Kidney glomerular epithelial cell (primary cell): ENCODE measurements at regions not wholly inside any gene's neighbourhood (a gene's known extent, or its start where the extent isn't known, plus 50 kb on each side); places are given as distances from the start of the nearest gene placed in this dataset.
"Not testable (repeated sequence)": the region's sequence is repeated elsewhere in the genome, so short reads cannot be mapped to it uniquely, and the experiment has no call there.

Experiments used
- DNase-seq: peaks from one replicate; lab custom pipeline; 2025; lab: John Stamatoyannopoulos, UW

DNA sequence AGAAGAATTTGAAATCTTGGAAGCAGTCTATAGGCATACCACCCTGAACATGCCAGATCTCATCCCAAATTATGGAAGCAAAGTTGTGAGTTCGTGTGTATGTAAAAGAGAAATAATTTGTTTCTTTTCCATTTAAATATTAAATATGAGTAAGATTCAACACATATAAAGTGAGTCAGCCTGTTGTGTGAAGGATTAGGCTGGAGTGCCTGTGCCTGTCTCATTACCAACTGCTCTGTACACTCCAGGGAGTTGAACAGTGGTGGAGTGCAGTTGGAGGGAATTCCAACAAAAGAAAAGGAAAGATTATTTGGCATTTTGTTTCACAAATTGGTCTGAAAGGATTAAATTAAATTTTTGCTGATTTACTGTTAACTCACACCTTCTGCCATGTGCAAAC is 435.6 kb downstream of the FAT4 start:
- DNase-seq = no peak

DNA sequence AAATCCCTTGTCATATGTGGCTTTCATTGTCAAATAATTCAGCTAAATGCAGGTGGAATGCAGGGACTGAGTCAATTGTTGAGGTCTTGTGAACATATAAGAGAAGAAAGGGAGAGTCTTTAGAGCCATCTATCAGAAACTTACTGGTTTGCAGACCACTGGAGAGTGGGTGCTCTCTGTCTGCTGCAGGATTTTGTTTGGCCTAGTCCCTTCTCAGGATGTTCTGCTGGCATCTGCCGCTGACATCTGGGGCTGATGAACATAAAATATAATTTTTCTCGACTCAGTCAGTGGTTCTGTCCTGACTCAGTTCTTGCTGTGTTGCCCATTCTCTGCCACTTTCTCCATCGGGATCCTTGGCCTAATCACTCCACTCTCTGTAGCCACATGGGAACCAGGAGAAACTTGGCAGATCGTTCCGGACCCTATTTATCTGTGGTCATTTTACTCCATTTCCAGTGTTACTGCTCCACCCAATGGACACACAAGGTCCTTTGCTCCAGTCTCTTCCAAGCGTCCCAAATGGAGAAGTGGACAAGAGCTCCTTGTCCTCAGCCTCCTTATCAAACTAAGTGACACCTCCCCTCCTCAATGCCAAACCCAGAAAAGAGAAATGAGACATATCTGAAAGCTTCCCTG is 436.2 kb downstream of the FAT4 start:
- no peak for DNase-seq

DNA sequence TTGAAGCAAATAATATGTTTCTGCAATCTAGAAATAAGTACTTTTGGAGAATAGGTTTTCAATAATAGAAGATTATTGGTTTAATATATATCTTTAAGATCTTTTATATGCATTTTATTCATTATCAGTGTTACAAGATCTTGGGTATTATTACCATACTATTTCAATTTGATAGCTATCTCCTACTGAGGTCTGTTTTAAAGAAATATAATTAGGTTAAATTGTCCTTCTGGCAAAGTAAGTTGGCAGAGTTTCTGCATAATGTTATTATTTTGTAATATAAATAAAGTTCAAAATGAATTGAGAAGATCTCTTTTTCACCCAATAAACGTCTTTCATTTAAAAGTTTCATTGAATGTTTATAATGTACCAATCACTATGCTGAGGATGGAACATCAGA is 443.7 kb downstream of the FAT4 start:
- no peak for DNase-seq

DNA sequence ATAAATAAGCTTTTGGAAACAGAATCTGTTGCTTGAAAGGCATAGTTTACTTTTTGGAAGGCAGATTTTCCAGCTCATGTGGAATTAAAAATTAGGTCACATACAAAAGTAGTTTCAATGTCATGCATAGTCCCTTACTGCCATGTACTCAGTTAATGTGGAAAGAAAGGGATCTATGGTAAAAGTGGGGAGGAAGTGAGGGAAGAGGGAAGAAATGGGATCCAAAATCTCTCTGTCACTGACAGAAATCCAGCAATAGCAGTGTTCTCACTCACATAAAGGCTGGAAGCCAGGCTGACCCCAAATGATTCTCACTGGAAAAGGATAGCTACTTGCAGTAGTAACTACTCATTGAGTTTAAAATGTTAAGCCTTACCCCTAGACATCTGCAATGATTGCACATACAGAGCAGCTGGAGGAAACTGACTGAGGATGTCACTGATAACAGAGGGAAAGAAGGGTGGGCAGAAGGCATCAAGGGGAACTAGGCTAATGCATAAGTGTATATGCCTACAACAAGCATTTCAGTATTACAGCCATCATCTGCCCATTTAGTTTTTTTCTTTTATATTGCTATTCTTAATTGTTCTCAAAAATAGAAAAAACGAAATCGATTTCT is 445.6 kb downstream of the FAT4 start:
- no peak for DNase-seq

DNA sequence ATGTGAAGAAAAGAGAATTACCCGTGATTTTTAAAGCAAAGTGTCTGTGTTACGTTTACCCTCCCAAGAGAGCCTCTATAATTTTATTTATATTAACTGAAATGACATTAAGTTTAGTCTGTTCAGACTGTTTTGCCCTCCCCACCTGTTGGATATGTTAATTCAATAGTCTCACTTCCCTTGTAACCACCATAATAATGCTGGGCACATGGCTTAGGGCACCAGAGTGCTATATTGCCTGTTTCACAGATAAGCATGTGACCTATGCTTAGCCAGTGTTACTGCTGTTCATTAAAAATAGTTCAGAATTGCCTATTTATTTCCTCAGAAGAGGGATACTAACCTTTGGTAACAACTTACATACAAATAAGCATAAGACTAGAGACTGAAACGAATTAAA is 446.2 kb downstream of the FAT4 start:
- no peak for DNase-seq

DNA sequence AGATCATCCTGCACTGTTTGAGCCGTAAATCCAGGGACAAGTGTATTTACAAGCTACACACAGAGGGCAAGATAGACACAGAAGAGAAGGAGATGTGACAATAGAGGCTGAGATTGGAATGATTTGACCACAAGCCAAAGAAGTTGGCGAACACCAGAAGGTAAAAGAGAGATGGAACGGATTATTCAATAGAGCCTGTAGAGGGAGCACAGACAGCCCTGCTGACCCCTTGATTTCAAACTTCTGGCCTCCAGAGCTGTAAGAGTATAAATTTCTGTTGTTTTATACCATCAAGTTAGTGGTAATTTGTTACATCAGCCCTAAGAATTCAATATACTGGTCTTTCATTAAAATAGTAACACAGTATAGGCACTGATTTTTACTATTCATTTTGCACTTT is 447.8 kb downstream of the FAT4 start:
- no peak for DNase-seq

DNA sequence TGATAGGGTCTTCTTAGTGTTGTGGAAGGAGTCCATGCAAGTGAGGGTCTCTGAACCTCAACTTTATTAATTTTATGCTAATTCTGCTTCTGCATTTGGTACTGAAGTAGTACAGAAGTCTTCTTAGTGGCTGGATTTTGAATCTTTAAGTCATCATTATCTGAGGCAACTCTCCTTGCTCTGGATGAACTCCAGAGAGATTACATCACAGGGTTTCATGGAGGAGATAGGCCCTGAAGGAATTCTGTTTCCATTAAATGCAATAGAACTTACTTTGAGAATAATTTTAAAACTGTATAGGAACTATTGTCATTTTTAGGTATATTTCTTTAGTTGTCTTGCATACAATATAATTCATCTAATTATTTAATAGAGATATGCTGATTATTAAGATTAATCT is 451.2 kb downstream of the FAT4 start:
- DNase-seq = no peak

DNA sequence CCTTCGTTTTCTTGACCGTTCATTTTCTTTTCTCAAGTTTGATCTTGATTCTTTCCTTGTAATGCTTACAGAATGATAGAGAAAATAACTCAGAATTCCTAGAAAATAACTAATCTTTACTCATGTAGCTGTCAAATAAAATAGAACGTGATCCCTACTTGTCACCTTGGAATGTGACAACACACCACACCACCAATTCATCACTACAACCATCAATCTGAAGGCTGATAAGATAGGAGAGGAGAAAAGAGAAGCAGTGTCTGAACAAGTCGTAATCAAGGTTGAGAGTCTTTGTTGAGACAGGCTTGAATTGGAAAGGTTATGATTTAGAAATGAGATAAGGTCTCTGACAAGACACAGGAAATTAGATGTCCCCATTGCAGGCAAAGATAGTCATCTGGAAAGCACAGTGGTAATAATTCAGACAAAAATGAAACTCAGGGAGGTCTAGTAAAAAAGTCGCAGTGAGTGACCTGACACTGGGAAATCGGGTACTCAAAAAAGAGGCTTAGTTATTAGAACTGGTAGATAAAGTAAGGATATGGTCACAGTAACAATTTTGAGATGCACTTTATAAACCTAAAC is 456.2 kb downstream of the FAT4 start:
- DNase-seq = no peak

DNA sequence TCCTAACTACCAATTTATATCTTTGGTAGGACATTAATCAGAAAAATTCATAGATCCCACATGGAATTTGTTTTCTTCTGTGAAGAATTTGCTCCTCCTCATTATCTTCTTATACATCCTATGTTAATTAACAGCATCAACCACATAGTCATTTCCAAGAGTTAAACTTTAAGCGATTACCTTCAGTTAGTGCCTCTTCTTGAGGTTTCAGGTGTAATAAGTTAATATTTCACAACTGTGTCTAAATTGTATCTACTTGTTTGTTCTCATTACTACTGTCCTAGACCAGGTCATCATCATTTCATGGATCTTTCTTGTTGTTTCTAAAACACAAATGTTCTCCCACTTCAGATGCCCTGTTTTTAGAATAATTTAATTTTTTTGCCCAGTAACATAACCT is 457.9 kb downstream of the FAT4 start:
- no peak for DNase-seq

DNA sequence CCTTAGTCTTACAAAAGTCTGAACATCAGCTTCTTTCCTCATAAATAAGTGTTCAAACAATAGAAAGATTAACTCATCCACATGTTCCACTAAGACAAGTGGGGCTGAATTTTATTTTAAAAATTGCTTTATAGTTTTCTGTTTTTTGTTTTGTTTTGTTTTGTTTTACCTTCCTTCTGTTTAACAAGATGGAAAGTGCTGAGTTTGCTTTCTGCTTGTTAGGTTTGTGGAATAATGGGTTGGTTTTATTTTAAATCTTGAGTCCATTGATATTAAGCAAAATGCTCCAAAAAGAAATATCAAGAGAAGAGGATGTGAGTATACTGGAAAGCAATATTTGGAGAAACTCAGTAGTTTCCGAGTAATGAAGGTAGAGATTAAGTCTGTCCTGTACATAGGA is 458.7 kb downstream of the FAT4 start:
- DNase-seq = no peak

DNA sequence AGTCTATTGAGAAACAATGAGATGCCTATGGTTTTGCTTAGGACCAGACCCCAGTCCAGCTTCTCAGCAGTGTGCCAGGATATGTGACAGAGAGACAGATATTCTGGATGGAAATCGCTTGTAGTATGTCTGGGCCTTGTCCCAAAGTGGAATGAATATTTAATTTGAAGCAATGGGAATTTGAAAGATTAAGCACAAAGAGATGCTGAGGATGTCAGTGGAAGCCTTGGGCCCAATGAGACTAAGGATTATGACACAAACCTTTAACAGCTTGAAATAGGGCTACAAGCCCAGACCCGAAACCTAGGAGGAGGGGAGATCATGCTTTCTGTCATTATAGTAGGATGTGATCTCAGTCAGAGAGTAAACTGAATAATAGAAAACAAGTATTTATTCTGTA is 459.2 kb downstream of the FAT4 start:
- DNase-seq = no peak

DNA sequence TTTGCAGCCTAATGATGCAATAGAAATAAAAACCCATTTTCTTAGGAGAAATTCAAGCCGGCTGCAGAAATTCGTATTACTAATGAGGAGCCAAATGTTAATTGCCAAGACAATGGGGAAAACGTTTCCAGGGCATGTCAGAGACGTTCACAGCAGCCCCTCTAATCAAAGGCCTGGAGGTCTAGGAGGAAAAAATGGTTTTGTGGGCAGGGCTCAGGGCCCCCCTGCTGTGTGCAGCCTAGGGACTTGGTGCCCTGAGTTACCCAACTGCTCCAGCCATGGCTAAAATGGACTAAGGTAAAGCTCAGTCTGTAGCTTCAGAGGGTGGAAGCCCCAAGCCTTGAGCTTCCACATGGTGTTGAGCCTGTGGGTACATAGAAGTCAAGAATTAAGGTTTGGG is 461.4 kb downstream of the FAT4 start:
- DNase-seq = no peak

DNA sequence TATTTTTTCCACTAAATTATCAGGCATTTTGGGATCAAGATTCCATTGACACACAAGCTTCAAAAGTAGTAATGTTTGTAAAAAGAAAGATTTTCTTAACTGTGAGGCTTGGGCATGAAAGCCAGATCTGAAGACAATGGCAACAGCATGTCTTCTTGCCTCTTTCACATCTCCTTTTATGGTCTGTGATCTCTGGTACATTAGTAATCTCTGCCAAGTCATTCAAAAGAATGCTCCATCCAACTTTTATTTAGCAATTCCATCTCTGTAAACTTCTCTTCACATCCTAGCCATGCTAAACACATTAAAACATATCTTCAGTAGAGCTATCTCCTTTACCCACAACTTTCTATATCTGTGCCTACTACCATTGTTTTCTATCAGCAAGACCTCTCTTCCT is 465.4 kb downstream of the FAT4 start:
- DNase-seq = no peak

DNA sequence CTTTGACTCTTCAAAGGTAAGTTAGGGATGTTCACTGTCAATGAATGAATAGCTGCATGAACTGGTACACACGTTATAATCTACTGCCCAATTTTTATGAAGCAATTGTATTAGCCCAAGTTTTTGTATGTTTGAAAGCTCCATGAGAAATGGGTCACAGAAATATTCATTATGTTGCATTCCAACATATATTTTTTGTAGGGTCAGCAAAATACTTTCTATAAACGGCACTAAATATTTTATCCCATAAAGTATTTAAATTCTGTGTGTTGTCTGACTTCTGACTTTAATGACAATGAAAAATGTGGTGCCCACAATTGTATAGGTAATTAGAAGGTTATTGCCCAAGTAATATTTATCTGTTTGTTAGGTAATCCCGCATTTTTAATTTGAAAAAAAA is 466.0 kb downstream of the FAT4 start:
- DNase-seq = no peak

DNA sequence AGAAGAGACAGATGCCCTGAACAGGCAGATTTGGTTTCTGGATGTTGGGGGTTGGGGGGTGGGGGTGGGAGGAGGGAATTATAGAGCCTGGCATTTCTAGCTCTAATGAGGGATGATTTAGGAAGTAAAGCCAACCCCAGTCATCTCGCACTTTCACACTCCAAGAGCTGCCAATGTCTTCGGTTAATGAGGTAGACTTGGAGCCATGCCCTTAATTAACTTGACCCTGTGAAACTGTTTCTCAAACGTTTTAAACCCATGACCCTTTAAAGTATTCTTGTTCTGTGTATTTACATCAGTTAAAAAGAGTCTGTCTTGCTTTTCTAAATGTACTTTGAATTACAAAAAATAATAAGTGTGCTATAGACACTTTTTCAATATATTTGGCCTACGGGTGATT is 466.9 kb downstream of the FAT4 start:
- no peak for DNase-seq

DNA sequence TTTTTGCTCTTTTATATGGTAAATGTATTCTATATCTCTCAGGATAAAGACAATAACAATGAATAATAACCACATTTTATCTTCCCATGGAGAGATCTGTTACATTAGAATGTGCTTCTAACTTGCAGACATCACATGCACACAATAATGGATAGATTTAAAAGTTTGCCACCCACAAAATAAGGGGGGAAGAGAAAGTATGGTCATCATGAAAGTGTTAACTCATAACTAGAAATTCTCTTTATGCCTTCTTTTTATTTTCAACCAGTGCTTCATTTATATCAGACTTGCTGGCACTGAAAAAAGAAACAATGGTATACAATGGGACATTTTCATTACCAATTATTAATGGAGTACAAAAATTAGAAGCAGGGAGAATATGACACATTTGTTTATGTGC is 470.0 kb downstream of the FAT4 start:
- no peak for DNase-seq

DNA sequence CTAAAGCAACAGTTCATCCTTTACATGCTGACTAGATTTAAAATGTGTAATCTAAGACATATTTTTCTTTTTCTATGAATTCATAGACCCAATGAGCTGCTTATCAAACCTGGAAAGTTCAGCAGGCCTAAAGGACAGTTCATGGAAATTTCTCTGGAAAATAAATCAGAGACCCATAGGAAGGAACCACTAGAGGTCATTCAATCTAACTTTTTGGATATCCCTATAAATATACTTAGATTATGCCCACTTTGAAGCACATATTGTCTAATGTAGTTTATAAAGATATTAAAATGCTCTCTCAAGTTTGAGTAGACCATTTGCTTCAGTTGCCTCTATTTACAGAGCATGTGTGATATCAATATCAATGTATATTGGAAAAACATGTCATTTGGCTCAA is 473.0 kb downstream of the FAT4 start:
- no peak for DNase-seq

DNA sequence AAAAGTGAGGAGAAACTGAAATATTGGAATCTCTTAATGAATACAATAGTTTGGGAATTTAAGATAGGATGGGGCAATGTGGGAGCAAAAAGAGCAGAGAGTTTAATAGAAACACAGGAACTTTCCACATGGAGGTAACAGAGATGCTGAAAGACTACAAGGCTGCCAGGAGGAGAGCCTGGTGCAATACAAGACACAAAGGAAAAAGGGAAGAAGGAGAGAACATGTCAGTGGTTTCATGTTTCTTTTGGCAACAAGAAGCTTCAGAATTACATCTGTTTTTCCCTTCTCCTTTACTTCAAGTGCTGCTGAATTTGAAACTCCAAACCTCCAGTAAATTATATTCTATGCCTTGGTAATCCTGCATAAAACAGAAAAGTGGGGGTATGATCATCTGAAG is 474.3 kb downstream of the FAT4 start:
- DNase-seq = no peak

DNA sequence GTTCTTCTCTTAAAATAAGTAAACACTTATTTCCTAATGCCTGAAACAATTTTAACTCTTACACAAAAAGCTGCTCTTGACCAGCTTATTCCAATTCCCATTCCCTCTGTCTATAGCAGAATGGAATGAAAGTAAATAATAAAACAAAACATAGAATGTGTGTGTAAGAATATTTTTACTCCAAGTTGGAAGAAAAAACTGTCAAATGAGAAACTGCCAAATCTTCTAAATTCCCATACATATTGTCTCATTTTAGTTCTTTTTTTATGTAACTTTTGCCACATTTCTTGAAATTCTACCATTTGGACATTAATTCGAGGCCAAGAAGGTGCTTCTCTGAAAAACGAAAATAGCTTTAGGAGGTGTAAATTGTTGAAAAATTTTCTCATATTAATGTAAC is 477.1 kb downstream of the FAT4 start:
- DNase-seq = no peak

DNA sequence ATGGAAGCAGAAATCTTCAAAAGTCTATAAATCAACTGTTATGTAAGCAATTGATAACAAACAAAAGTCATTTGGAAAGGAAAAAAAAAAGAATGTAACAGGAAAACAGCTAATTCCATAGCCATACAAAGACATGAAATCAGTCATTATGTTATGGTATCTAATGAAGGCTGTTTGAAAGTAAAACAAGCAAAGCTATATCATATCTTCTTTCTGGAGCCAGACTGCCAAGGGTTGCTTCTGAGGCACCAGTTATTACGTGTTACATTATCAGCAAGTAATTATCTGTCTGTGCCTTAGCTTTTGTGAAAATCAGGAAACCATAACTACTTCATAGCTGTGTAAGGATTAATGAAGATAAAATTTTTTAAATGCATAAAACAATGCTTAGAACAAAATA is 480.2 kb downstream of the FAT4 start:
- no peak for DNase-seq

DNA sequence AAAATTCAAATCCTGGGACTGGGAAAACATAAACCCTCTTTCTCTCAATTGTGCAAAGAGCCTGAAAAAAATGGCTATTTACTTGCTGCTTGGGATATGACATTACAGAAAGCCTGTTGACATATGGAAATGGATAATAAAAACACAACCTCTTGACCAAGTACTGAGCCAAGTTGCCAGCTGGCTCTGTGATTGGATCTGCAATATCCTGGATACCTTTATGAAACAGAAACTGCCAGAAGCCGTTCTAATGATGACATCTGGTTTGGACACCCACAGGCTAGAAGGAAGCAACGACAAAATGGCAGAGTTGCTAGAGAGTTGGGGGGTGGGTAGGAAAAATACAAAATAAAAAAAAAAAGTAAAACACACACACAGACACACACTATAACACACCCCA is 481.4 kb downstream of the FAT4 start:
- no peak for DNase-seq

DNA sequence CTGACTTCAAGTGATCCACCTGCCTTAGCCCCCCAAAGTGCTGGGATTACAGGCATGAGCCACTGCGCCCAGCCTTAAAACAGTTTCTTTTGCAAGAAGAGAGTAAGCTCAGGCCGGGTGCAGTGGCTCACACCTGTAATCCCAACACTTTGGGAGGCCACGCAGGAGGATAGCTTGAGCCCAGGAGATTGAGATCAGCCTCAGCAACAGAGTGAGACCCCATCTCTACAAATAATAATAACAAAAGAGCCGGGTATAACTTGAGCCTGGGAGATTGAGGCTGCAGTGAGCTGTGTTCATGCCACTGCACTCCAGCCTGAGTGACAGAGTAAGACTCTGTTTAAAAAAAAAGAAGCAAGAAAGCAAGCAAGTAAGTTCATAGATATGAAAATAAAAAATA is 482.9 kb downstream of the FAT4 start:
- DNase-seq = not testable (repeated sequence)

DNA sequence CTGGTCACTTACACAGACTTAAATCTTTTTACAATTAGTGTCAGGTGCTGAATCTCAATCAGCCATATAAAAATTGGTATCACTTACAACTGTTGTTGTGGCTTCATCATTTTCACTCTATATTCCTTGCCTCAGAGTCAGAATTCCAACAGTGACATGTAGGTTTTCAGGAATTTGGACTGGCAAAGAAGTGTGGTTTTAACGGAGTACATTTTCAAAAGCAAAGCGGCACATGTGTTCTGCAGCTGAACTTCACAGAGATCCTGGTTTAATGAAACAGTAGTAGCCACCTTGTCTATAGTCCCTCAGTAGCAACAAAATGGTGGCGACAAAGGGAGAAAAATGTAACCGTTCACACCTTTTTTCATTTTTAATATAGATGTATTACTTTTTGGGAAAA is 486.6 kb downstream of the FAT4 start:
- DNase-seq = no peak

DNA sequence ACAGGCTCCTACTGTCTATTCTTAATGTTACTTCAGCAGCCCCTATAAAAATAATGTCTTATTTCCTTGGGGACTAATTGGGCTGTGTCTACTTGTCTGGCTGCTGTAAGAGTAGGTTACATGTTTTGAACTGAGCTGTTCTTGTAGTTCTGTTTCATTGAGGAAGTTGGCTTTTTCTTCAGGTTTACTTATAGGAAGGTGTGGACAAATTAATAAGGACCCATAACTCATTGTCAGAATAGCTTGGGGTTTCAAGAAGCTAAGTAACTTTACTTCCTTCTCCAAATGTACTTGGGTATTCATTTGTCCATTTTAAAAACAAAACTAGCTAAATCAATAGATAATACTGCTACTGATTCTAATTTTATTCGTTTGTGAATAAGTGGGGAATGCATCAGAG is 487.2 kb downstream of the FAT4 start:
- DNase-seq = no peak
